ENCODE measurements at regions not wholly inside any gene's neighbourhood (a gene's known extent, or its start where the extent isn't known, plus 50 kb on each side); places are given as distances from the start of the nearest gene placed in this dataset.

- TF ChIP-seq ZNF532 (CRISPR knock-in tag; IDR thresholded peaks at IDR 0.05; ENCODE audit: borderline replicate concordance), result no peak
- TF ChIP-seq ARID4B (CRISPR knock-in tag; IDR thresholded peaks at IDR 0.05; ENCODE audit: borderline replicate concordance), result peak; percentile 52; the same call in 1 of the 2 replicates
- TF ChIP-seq E2F5 (CRISPR knock-in tag; IDR thresholded peaks at IDR 0.05), result no peak
- TF ChIP-seq NFATC4 (CRISPR knock-in tag; IDR thresholded peaks at IDR 0.05), result no peak
- TF ChIP-seq KAT7 (CRISPR knock-in tag; IDR thresholded peaks at IDR 0.05; ENCODE audit: borderline replicate concordance), result peak; percentile 65; the same call in 1 of the 2 replicates
- no peak for TF ChIP-seq GRHL2 (CRISPR knock-in tag; IDR thresholded peaks at IDR 0.05; ENCODE audit: insufficient replicate concordance, severe bottlenecking)
- no peak for TF ChIP-seq JUN (CRISPR knock-in tag; IDR thresholded peaks at IDR 0.05)
- no peak for TF ChIP-seq MLX (CRISPR knock-in tag; IDR thresholded peaks at IDR 0.05)
- TF ChIP-seq FOXP1 (CRISPR knock-in tag; IDR thresholded peaks at IDR 0.05; ENCODE audit: borderline replicate concordance), result peak; percentile 46; the same call in 1 of the 2 replicates
- no peak for TF ChIP-seq ZNF263 (CRISPR knock-in tag; IDR thresholded peaks at IDR 0.05; ENCODE audit: low read depth)
- no peak for TF ChIP-seq ZMAT4 (CRISPR knock-in tag; IDR thresholded peaks at IDR 0.05)
- TF ChIP-seq USF1 (CRISPR knock-in tag; IDR thresholded peaks at IDR 0.05), result 0 out of 2 replicates have a peak, but pooled peaks have one; percentile 14
- TF ChIP-seq ELF4 (CRISPR knock-in tag; IDR thresholded peaks at IDR 0.05; ENCODE audit: low read depth), result 0 out of 2 replicates have a peak, but pooled peaks have one; percentile 31
- no peak for TF ChIP-seq NFYB (CRISPR knock-in tag; conservative IDR thresholded peaks at IDR 0.05; ENCODE audit: low read depth)
- TF ChIP-seq ATF6 (CRISPR knock-in tag; IDR thresholded peaks at IDR 0.05), result no peak
- no peak for TF ChIP-seq FOXJ3 (CRISPR knock-in tag; IDR thresholded peaks at IDR 0.05; ENCODE audit: borderline replicate concordance)
- no peak for TF ChIP-seq CREM (CRISPR knock-in tag; IDR thresholded peaks at IDR 0.05)
- no peak for TF ChIP-seq PRDM15 (CRISPR knock-in tag; IDR thresholded peaks at IDR 0.05)
Measured at GRCh38 chr11:129279326-129280026, 87.4 kb upstream of the ARHGAP32 start (continued).
